Endometrium (tissue), 2 donors: ENCODE measurements at regions not wholly inside any gene's neighbourhood (a gene's known extent, or its start where the extent isn't known, plus 50 kb on each side); places are given as distances from the start of the nearest gene placed in this dataset.
"Not testable (repeated sequence)": the region's sequence is repeated elsewhere in the genome, so short reads cannot be mapped to it uniquely, and the experiment has no call there.

Experiments
- FAIRE-seq: peaks from 2 replicates; lab custom pipeline; 2012; peaks lifted over from hg19 to GRCh38; lab: Jason Lieb, UNC
- donor health status: control.
- donor health status: control.

DNA sequence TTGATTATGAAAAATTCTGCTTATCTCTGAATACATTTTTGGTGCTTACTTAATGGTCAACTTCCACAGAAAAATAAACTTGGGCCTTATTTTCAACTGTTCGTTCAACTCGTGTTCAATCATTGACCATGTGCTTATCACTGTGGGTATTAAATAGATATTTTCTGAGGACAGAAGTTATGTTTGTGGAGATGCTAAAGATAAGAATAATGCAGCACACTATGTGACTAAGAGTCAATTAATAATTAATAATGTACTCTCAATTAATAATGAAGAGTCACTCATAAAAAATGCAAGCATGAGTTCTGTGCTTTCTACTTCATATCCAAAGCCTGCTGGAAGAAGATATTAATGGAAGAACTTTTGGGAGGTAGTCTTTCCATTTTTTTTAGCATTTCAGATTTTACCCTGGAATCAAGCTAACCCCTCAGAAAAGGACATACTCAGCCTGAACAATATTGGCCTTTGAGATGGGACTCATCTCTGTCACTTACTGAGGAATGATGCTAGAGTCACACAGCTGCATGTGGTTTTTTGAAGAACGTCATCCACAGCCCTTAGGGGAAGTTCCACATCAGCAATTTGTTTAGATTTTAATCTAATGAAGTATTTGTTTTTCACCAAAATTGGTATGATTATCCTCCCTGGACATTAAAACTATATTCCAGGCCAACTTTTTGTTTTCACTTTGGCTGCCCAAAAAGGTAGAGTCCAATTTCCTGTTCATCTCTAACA, 191.9 kb upstream of the CRIM1 start:
- no peak for FAIRE-seq

DNA sequence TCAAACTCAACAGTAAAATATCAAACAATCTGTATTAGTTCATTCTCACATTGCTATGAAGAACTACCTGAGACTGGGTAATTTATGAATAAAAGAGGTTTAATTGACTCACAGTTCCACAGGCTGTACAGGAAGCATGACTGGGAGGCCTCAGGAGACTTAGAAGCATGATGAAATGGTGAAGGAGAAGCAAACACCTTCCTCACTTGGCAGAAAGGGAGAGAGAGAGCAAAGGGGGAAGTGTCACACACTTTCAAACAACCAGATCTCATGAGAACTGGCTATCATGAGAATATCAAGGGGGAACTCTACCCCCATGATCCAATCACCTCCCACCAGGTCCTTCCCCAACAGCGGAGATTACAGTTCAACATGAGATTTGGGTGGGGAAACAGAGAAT, 198.5 kb upstream of the CRIM1 start:
- FAIRE-seq = not testable (repeated sequence)

DNA sequence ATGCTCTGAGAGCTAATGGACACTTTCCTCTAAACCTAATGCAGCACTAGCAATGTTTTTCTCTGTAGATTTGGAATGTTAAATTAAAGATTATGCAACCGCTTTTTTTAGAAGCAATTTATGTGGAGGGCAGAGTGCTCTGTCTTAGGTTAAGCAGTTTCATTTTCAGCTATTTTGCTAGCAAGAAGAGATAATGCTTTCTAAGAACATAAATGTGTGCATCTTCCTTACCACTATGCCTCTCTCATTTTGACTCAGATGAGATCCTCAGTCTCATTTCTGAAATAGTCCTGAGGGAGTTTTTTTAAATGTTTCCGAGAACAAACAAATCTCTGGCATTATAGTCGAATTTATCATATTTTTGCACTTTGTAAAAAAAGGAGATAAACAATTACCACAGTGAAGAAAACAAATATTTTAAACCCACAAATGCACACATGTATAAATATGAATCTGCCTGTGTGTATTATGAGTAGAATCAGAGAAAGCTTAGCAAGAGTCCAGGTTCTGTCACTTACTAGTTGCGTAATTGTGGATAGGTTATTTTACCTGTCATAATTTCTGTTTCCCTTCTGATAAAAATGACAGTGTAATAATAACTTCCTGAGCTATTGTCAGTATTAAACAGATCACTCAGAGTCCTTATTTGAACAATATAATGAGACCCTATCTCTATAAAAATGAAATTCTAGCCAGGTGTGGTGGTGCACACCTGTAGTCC, 207.7 kb upstream of the CRIM1 start:
- no peak for FAIRE-seq

DNA sequence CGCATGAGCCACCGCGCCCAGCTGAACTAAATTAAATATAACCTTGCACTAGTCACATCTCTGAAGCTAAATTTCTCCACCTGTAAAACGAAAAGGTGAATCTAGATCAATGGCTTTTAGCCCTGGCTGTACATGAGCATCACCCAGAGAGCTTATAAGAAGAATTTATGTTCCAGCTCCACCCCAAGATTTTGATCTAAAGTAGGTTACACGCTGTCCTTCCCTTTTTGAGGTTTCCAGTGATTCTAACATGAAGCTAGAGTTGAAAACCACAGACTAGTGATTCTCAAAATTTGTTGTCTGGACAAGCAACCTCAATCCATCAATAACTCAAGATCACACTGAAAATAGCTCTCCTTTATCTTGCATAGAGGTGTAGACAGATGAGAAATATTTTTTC, 208.8 kb upstream of the CRIM1 start:
- no peak for FAIRE-seq

DNA sequence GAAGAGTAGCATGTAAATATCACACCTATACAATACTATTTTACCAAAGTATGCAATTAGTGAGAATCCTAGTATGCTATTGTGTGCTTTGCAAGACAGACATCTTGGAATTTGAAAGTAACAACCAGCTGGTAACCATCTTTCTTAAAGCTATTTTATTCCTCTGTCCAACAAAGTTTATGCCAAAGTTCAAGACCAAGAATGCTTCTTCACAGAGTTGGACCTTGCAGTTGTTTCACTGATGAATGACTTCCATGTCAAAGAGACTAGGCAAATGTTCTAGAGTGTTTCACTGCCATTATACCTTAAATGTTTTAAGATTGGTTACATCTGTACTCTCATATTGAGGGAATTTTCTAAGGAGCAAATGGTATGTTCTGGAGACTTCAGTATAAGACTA, 215.2 kb upstream of the CRIM1 start:
- no peak for FAIRE-seq

DNA sequence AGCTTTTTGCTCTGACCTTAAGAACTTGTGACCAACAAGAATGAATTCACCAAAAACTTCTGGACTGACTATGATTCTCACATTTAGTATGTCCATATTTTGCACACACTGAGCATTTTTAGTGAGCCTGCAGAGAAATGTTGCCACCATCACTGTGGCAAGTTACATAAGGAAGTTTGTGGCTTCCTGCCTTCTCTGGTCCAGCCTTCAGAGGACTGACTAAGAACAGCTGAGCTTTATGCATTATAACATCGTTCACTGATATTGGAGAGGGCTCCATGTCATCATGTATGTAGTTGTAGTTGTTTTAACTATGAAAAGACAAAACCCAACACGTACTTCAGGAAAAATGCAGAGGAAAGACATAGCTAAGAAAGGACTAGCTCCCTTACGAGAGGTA, 218.0 kb upstream of the CRIM1 start:
- FAIRE-seq = no peak

DNA sequence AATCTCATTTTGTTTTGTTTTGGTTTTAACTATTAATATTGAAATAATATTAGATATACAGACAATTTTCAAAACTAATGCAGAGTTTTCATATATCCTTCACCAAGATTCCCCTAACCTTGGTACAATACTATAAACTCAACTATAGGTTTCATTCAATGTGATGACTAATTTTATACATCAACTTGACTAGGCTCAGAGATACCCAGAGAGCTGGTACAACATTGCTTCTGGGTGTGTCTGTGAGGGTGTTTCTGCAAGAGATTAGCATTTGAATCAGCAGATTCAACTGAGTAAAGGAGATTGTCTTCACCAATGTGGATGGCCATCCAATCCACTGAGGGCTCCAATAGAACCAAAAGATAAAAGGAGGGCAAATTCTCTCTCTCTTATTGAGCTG, 221.3 kb upstream of the CRIM1 start:
- FAIRE-seq = no peak

DNA sequence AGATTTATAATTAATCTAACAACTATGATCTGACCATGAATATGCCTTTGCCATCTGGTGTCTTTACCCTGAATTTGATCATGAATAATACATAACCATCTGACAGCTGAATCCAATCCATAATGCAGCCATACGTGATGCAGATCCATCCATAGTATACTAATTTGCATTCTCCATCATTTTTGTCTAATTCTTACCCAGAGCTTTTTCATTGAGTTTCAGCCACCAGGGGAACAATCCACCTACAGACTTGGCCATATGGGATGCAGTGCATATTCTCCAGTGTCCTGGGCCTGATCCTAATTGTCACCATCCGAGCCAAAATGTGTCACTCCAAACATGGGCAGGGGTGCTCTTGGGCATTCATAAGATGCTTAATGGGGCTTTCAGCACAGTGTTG, 227.2 kb upstream of the CRIM1 start:
- no peak for FAIRE-seq

DNA sequence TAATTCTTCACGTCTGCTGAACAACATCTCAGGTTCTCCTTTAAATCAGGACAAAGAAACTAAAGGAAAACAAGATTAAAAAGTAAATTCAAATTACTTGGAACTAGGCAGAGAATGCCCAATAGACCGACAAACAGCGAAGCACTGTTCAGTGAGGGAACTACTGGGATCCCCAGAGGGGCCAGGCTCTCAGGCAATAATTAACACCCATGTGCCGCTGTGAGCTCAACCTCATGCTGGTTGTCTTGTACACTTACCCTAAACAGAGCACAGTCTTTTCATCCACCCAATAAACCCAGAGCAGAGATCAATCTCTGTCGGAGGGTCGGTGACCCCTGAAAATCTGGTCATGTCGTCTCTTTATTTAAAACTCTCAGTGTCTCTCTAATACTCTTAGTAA, 229.9 kb upstream of the CRIM1 start:
- FAIRE-seq = no peak

DNA sequence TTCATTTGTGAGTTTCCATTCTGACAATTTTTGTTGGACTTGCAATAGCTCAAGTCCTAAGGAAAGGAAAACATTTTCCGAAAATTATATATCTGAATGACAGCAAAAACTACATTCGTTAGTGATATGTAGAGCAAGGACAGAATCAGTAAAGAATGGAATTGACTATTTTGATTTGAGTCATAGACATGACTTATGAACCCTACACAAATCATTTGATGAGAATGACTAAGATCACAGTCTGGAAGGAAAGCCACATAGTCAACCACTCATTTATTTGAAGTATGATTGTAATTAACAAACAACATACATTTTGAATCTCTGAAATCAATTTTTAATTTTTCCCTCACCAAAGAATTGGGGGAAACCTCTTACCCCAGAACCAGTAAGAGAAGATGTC, 231.6 kb upstream of the CRIM1 start:
- no peak for FAIRE-seq

DNA sequence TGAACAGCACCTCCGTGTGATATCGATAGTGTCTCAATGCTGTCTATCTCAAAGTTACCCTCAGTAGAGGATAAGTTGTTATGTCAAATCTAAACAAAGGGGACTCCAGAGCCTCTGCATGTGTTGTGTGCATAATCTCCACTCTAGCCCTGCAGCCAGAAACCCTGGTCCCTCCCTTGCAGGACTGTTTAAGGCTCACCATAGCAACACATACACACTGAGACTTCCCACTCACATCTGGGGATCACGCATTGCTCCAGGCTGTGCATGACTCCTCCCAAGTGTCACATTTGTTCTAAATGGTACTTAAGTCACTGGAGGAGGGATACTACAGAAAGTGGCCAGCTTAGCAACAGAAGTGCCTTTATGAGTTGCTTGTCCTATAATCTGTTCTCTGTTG, 258.6 kb upstream of the CRIM1 start:
- no peak for FAIRE-seq

DNA sequence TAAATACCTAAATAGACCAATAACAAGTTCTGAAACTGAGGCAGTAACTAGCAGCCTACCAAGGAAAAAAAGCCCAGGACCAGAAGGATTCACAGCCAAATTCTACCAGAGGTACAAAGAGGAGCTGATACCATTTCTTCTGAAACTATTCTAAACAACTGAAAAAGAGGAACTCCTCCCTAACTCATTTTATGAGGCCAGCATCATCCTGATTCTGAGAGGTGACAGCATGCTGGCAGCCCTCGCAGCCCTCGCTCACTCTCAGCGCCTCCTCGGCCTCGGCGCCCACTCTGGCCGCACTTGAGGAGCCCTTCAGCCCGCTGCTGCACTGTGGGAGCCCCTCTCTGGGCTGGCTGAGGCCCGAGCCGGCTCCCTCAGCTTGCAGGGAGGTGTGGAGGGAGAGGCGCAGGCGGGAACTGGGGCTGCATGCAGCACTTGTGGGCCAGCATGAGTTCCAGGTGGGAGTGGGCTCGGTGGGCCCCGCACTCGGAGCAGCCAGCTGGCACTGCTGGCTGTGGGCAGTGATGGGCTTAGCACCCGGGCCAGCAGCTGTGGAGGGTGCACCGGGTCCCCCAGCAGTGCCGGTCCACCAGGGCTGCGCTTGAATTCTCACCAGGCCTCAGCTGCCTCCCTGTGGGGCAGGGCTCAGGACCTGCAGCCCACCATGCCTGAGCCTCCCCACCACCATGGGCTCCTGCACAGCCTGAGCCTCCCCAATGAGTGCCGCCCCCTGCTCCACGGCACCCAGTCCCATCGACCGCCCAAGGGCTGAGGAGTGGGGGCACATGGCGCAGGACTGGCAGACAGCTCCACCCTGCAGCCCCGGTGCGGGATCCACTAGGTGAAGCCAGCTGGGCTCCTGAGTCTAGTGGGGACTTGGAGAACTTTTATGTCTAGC, 263.5 kb upstream of the CRIM1 start:
- not testable (repeated sequence) for FAIRE-seq

DNA sequence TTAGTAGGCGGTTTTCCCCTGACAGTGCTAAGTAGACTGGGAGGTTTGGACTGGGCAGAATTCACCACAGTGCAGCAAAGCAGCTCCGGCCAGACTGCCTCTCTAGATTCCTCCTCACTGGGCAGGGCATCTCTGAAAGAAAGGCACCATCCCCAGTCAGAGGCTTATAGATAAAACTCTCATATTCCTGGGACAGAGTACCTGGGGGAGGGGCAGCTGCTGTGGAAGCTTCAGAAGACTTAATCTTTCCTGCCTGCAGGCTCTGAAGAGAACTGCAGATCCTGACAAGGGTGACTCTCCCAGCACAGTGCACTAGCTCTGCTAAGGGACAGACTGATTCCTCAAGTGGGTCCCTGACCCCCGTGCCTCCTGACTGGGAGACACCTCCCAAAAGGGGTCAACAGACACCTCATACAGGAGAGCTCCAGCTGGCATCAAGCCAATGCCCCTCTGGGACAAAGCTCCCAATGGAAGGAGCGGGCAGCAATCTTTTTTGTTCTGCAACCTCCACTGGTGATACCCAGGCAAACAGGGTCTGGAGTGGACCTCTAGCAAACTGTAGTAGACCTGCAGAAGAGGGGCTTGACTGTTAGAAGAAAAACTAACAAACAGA, 266.8 kb upstream of the CRIM1 start:
- FAIRE-seq = no peak

DNA sequence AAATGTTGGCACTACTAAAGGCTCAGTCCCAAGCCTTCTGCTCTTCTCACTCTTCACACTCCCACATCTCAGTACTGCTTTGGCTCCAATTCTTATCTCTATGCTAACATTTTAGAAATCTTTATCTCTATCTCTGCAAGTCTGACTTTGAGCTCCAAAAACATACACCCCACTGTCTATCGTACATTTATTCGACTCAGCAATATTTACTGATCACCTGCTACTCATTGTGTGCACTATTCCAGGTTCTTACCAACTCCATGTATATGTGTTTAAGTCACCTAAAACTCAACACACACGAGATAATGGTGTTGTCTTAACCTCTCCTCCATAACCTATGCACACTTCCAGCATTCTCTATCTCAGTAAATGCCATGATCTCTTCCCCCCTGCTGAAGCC, 268.2 kb upstream of the CRIM1 start:
- no peak for FAIRE-seq

DNA sequence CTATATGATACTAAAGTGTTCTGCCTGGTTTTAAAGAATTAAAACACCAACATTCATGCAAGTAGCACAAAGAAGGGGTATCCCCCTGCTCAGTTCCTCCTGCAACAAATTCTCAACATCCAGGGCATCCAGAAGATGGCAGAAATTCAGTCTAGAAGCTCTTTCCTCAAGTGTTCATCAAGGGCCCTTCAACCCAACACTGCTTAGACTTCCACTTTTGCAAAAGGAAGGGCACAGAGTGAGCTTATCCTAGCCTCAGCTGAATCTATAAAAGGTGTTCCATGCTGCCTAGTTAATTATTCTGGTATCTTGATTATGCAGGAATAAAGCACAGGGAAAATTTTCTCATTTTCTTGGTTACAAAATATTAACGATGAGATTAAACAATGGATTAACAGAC, 275.8 kb upstream of the CRIM1 start:
- FAIRE-seq = no peak

DNA sequence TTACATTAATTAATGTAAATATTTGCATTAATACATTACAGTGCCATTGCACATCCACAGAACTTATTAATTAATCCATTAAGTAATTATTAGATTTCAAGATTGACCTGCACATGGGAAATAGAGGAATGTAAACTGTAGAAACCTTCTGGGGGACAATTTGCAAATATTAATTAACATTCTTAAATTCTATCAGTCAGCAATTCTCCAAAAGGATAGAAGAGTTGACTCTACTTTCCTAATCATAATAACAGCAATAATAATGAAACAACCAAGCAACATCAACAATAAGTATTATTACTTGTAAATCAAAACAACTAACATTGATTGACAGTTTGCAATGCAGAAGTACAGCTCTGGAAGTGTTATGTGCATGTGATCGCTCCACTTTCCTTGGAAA, 281.6 kb upstream of the CRIM1 start:
- FAIRE-seq = no peak

DNA sequence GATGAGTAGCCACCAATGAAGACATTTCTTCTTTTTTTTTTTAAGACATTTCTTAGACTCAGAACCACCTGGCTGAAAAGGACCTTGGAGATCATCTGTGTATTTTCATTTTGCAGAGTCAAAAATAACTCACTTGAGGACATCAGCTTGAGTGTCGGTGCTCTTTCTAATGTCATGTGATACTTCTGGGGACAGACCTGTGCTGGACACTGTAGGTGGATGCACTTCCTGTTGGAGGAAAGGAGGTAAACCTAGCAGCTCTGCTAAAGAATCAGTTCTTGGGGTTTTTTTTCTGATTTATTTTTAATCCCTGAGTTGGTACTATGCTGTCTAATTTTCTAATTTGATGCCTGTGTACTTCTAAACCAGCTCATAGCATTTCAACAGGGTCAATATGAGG, 283.9 kb upstream of the CRIM1 start:
- FAIRE-seq = no peak

DNA sequence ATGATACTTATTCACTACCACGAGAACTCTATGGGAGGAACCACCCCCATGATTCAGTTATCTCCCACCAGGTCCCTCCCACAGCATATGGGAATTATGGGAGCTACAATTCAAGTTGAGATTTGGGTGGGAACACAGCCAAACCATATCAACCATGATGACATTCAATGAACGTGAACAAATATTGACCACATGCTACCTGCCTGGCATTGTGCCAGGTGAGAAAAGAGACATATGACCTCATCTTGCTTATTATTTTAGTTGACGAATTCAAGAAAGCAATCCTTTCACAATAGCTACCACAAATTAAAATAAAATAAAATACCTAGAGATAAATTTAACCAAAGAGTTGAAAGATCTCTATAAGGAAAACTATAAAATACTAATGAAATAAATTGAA, 286.5 kb upstream of the CRIM1 start:
- FAIRE-seq = no peak

DNA sequence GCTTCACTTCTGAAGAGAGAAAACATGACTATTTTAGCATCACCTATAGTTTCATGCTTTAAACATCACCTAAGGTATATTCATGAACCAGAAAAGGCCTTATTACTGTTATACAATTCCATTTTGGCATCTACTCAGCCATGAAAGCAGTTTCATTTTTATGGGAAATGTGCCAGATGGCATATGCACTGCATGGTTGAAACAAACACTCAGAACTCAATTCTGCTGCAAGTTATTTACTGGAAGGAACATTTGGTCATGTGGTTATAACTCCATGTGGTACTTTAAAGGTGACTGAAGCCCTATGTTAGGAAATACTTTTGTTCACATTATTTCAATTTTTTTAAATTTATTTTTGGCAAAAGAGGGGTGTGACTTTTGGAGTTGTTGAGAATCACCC, 287.5 kb upstream of the CRIM1 start:
- no peak for FAIRE-seq

DNA sequence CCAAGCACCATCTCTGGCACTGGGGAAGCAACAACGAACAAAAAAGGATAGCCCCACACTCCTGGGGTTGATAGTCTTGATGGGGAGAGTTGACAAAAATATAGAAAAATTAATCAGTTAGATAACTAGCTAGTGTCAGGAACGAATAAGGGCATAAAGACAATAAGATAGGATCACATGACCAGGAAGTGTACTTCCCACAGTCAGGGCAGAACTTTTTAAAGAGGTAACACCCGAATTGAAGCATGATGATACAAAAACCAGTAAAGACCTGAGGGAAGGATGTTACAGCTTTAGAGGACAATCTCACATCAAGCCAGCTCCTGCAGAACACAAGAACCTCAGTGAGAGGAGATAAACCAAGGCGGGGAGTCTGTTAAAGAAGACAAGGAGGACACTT, 295.4 kb upstream of the CRIM1 start:
- FAIRE-seq = no peak

DNA sequence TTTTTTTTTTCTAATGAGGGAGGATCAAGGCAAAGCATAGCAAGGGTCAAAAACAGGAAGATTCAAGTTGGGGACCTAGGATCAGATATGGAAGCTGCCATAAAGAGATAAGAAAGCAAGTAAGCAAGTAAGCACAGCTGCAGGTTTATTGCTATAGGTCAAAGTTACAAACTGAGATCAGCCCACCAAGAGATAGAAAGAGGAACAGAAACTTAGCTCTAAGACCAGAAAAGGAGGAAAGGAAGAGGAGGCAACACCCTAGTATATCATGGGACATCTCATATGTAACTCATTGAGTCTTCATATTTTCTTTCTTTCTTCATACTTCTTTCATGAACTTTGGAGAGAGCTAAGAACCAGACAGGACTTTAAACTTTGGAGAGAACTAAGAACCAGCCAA, 295.9 kb upstream of the CRIM1 start:
- FAIRE-seq = no peak

DNA sequence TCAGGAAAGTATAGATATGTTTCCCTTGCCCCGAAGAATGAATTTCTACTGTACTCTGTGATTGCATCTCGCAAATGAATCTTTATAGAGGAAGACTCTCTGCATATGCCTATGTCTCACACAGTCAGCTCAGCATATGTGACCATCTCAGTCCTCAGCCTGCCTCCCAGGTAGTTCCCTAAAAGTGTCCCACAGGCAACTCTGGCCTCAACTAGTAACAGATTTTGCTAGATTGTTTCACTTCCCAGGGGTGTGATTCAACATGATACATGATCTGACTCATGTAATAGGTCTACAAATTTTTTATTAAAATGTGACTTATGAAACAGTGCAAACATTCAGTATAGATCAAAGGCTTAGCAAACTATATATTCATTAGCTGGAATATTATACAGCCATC, 296.6 kb upstream of the CRIM1 start:
- FAIRE-seq = no peak

DNA sequence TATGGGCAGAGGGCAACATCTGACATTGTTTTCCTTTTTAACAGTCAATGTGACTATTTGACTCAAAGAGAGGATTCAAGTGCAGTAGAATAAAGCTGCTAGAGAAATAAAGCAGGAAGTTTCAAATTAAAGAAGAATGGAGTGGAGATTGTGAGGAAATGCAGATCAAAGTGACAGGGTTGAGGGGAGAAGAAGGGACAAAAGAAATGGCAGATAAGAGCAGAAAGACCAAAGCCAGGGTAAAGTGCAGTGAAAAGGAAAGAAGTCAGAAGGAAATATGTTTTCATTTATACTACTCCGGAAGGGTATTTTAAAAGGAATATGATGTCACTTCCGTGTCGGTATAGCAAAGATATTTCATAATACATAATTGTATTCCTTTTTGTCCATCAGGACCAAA, 297.5 kb upstream of the CRIM1 start:
- FAIRE-seq = no peak
